ENCODE measurements at regions not wholly inside any gene's neighbourhood (a gene's known extent, or its start where the extent isn't known, plus 50 kb on each side); places are given as distances from the start of the nearest gene placed in this dataset.

- no peaks in the 10 kb centered on the region for H3K36me3 ChIP-seq (ENCODE audit: insufficient read depth, low read length)
- H3F3A ChIP-seq (ENCODE audit: insufficient read depth, low read length), result no peaks in the 10 kb centered on the region
- H2AFZ ChIP-seq (ENCODE audit: low read length), result no peak overlapping the region
- H3K27me3 ChIP-seq (ENCODE audit: insufficient read depth, low read length), result no peaks in the 10 kb centered on the region
- H3K79me2 ChIP-seq (ENCODE audit: insufficient read depth, low read length), result no peaks in the 10 kb centered on the region
- no peaks in the 10 kb centered on the region for H3K9me2 ChIP-seq (ENCODE audit: low read depth, low read length)
- H3K9ac ChIP-seq (ENCODE audit: low read length), result no peak overlapping the region
- no peaks in the 10 kb centered on the region for H4K20me1 ChIP-seq (ENCODE audit: insufficient read depth, low read length)
- H3K9me3 ChIP-seq (ENCODE audit: low read length), result no peaks in the 10 kb centered on the region
- H3K4me1 ChIP-seq (ENCODE audit: insufficient read depth, low read length, severe bottlenecking), result no peaks in the 10 kb centered on the region
- H3K4me2 ChIP-seq (ENCODE audit: low read length), result no peak overlapping the region
- TF ChIP-seq CTCF (IDR thresholded peaks at IDR 0.05; ENCODE audit: low read length) (no peak), EZH2 (IDR thresholded peaks at IDR 0.05; ENCODE audit: borderline replicate concordance, low read length) (no peak)
- H3K27ac ChIP-seq (ENCODE audit: low read depth, low read length, poor library complexity, severe bottlenecking), result no peak overlapping the region
- H3K4me3 ChIP-seq (ENCODE audit: low read depth, low read length, poor library complexity, severe bottlenecking), result no peak overlapping the region
Measured at GRCh38 chr2:67503066-67503795, 106.1 kb downstream of the ETAA1 start.

- Histone ChIP-seq H3K4me1 (ENCODE audit: insufficient read depth, low read length, severe bottlenecking) (no peaks in the 10 kb centered on the region), H3F3A (ENCODE audit: insufficient read depth, low read length) (no peaks in the 10 kb centered on the region), H3K36me3 (ENCODE audit: insufficient read depth, low read length) (no peaks in the 10 kb centered on the region)
Measured at GRCh38 chr2:67510745-67511144, 113.6 kb downstream of the ETAA1 start.

GRCh38 chr2:67514515-67514914 lies 117.4 kb downstream of the ETAA1 start:
- Histone ChIP-seq H3F3A (ENCODE audit: insufficient read depth, low read length) (no peaks in the 10 kb centered on the region), H3K79me2 (ENCODE audit: insufficient read depth, low read length) (no peaks in the 10 kb centered on the region), H3K27ac (ENCODE audit: low read depth, low read length, poor library complexity, severe bottlenecking) (no peak overlapping the region), H3K9ac (ENCODE audit: low read length) (no peak overlapping the region), H3K36me3 (ENCODE audit: insufficient read depth, low read length) (no peaks in the 10 kb centered on the region), H3K27me3 (ENCODE audit: insufficient read depth, low read length) (no peaks in the 10 kb centered on the region), H3K9me2 (ENCODE audit: low read depth, low read length) (no peaks in the 10 kb centered on the region), H3K9me3 (ENCODE audit: low read length) (no peaks in the 10 kb centered on the region), H3K4me3 (ENCODE audit: low read depth, low read length, poor library complexity, severe bottlenecking) (no peak overlapping the region), H3K4me1 (ENCODE audit: insufficient read depth, low read length, severe bottlenecking) (no peaks in the 10 kb centered on the region), H2AFZ (ENCODE audit: low read length) (no peak overlapping the region), H4K20me1 (ENCODE audit: insufficient read depth, low read length) (no peaks in the 10 kb centered on the region), H3K4me2 (ENCODE audit: low read length) (no peak overlapping the region)
- TF ChIP-seq EZH2 (IDR thresholded peaks at IDR 0.05; ENCODE audit: borderline replicate concordance, low read length) (no peak), CTCF (IDR thresholded peaks at IDR 0.05; ENCODE audit: low read length) (no peak)

More at GRCh38 chr2:67510745-67511144, 113.6 kb downstream of the ETAA1 start:
- Histone ChIP-seq H3K9ac (ENCODE audit: low read length) (no peak overlapping the region), H4K20me1 (ENCODE audit: insufficient read depth, low read length) (no peaks in the 10 kb centered on the region), H3K4me3 (ENCODE audit: low read depth, low read length, poor library complexity, severe bottlenecking) (no peak overlapping the region), H3K79me2 (ENCODE audit: insufficient read depth, low read length) (no peaks in the 10 kb centered on the region), H3K27me3 (ENCODE audit: insufficient read depth, low read length) (no peaks in the 10 kb centered on the region), H3K4me2 (ENCODE audit: low read length) (no peak overlapping the region), H3K27ac (ENCODE audit: low read depth, low read length, poor library complexity, severe bottlenecking) (no peak overlapping the region), H2AFZ (ENCODE audit: low read length) (no peak overlapping the region), H3K9me2 (ENCODE audit: low read depth, low read length) (no peaks in the 10 kb centered on the region), H3K9me3 (ENCODE audit: low read length) (no peaks in the 10 kb centered on the region)
- no peak for TF ChIP-seq CTCF (IDR thresholded peaks at IDR 0.05; ENCODE audit: low read length)
- no peak for TF ChIP-seq EZH2 (IDR thresholded peaks at IDR 0.05; ENCODE audit: borderline replicate concordance, low read length)

Data from OCI-LY1 (cell line).